Stimulated activated CD4-positive, alpha-beta T cell treated with anti-CD3 and anti-CD28 coated beads, Interleukin-15, amount 100 ng/mL, for 1 hour (primary cell): ENCODE measurements at regions not wholly inside any gene's neighbourhood (a gene's known extent, or its start where the extent isn't known, plus 50 kb on each side); places are given as distances from the start of the nearest gene placed in this dataset.

Source experiments
- DNase-seq, 2 donors: peaks; one replicate each; pipeline ENCODE4 v3.0.0-alpha.2; 2020; ENCODE audit warnings: low read depth in 1 of 2, low spot score in 1 of 2

DNA sequence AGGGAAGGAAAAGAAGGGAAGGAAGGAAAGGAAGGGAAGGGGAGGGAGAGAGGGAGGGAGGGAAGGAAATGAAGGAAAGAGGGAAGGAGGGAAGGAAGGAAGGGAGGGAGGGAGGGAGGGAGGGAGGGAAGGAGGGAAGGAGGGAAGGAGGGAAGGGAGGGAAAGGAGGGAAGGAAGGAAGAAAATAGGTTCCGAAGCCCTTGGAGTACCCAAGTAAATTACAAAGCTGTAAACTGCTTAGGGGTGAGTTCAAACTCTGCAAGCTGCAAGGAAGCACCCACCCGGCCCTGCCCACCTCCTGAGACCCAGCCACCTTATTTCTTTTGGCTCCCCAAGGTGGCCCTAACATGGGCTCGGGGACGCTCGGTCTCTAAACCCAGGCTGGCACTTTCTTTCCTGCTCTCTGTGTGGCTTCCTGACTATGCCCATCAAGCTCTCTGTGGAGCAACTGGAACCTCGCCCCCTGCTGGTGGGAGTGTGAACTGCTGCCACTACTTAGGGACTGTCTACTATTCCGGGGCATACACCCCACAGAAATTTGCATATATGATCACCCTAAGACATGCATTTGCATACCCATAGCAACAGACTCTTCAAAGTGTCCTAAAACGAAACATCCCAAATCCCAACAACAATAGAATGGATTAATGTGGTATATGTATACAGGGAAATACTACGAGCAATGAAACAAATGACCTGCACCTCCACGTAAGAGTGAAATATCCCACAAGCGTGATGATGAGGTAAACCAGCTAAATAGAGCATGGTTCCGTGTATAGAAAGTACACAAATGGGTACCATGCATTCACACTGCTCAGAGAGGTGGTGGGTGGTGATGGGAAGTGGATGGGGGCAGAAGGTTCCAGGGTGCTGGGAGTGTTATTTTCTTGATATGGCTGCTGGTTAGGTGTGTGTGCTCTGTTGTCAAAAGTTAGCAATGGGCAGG lies 151.7 kb upstream of the TBL1X start:
- peak; percentile 50 to 63 for DNase-seq

DNA sequence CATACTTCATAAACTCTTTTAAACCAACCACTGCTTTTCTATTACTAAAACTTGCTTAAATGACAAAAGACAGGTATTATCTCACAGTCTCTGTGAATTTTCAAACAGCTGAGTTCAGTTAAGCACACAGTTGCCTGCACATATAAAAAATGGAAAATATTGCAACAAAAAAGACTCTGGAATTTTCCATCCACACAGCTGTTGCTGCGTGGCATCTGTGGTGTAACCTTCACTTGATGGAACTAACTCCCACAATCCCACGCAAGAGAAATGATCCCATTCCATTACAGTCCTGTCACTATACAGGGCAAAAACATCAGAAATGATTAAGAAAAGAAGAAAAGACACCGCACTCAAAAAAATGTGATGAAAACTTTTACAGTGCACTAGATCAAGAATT lies 149.8 kb upstream of the TBL1X start:
- no peak for DNase-seq

DNA sequence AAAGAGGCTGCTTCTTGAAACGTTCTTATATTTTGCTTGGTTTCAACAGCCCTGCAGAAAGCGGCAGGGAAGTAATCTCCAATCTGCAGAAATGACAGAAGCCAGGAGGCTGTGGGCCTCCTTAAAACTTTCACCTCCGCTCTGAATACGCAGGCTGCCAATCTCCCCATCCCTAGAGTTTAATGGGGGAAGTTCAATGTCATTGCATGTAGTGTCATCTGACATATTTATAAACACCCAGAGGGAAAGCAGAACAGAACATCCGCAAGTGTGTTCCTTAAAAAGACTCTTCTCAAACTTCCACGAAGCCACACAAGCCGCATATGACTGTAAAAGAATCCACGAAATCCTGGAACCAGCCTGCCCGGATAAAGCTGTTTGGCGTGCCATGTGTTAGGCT lies 148.8 kb upstream of the TBL1X start:
- no peak for DNase-seq

DNA sequence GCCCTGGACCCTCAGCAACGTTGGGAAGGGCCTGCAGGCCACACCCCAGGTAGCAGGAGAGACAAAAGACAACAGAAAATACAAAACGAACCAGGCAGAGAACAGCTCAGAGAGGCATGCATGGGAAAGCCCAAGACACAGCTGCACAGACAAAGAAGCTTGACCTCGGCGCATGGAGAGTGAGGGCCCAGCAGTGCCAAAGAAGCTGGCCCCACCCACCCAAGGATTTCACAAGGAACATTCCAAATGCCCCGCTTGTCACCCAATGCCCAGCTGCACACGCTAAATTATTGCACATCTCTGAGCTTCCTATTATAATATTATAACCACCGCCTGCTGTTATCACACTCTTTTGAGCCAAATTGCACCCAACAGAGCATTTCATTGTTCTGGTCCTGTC lies 147.7 kb upstream of the TBL1X start:
- DNase-seq, result no peak

DNA sequence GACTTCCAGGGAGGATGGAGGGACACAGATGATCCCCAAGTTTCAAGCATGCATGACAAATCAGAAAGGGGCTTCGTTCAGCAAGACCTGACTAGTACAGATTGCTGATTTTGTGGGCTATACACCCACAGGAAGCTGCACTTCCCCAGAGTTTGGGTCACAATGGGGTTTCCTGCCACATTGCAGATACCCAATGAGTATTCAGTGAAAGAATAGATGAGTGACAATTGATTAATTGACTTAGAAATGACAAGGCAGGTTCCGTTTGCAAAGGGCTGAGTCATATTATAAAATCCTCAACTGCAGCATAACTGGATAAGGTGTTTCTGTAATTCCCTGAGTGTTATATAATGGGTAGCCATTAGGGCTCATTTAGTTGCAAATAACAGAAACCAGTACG lies 146.6 kb upstream of the TBL1X start:
- no peak for DNase-seq

DNA sequence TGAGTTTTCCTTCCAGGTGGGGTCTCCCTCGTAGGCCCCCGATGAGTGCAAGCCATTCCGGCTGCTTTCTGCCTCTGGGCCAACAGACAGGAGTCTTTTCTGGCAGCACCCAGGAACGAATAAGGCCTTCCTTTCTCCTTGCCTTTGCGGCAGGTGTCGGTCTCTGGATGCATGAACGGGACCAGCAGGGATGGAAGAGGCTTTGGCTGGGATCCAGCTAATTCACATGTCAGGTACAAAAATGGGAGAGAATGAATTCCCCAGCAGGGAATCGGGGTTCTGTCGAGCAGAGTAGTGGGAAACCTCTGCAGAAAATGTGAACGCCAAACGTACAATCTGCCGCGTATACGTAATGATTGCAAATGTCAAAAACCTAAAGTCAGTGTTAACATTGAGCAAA lies 146.1 kb upstream of the TBL1X start:
- no peak for DNase-seq

DNA sequence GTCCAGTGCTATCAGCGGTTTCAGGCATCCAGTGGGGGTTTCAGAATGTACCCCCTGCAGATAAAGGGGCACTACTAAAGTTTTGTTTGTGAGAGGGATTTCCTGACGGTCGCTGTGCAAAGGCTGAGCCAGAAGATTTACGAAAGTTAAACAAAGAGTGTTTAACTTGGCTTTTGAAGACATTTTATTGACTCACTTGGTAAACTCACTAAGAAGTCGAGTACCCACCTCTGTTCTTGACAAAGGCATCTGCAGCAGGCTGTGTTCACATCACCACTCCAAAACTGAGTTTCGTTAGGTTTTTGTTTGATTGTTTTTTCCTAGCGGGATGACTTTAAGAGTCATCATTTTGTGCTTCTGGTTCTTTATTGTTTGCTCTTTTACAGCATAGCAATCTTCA lies 143.9 kb upstream of the TBL1X start:
- DNase-seq, result no peak

DNA sequence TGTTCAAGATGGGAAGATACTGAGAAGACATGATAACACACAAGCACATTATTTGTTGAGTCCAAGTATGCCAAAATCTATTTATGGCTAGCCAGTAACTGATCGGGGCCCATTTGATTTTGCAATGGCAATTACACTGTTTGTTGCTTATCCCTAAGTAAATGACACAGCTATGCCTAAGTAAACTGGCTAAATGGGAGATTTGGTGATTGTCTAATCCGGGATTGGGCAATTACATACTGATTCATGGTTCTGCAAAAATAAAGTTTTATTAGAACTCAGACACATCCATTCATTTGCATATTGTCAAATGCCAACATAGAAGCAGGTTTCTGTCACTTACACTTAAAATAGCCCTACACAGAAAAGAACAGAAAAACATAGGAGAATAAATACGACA lies 140.2 kb upstream of the TBL1X start:
- no peak for DNase-seq

DNA sequence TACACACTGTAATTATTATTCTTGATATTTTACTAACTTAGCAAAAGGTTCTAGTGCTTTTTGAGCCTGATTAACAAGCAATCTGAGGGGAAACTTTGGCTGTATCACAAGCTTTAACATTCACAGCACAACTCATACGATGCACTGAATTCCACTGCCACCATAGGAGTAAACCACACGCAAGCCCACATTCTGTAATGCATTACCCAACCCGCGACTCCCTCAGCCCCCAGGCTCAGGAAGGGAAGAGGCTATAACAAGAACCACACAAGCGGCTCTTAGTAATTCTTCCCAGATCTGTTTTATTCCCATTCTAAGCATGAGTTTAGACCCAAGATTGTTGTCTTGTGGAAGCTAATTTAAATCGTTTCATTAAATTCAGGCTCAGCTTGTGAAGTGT lies 138.5 kb upstream of the TBL1X start:
- no peak for DNase-seq

DNA sequence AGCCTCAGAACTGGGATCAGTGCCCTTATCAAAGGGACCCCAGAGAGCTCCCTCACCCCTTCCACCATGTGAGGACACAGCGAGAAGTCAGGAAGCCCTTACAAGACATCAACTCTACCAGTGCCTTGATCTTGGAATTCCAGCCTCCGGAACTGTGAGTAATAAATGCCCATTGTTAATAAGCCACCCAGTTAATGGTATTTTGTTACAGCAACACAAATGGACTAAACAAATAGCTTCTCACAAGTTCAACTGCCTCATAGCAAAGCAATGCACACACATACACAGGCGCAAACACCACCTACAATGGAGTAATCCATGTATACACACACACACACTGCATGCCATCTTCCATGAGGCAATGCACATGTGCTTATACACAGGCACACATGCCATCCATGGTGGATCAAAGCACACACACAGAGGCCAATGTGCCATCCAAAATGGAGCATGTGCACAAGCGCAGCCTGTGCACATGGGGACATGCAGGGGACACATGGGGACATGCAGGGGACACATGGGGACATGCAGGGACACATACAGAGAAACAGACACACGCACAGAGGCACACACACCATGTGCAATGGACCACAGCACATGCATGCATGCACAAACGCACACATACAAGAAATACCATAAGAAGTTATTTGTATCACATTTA lies 137.6 kb upstream of the TBL1X start:
- no peak for DNase-seq

DNA sequence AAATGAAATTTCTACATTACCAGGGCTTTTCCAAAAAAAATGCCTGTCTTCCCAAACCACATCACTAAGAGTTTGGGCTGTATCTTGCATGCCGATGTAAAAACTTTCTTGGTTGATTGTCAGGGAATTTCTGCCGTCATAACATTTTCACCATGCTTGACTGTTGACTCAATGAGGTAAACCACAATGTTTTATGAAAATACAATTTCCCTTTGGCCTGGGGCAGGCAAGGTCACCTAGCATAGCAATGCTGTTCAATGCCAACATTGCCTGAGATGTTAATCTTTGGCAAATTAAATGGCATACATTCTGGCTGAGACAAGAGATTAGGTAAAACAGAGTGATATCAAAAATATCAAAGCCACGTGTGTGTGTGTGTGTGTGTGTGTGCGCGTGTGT lies 137.1 kb upstream of the TBL1X start:
- DNase-seq, result no peak

DNA sequence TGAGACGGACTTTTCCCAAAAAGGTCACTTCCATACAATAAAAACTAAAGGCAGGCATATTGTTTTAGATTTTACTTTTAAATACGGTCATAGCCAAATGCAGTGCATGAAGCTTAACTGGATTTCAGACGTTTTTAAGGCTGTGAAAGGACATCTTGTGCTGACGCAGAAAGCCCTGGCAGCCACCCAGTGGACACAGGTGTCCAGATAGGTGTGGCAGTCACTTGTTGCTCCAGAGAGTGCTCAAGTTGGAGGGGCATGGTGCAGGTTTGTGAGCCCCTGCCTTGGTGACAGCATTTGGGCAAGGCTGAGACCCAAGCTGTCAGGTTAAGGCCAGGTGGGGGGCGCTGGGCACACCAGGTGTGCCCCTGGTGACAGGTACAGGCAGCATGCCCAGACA lies 135.8 kb upstream of the TBL1X start:
- DNase-seq, result no peak

DNA sequence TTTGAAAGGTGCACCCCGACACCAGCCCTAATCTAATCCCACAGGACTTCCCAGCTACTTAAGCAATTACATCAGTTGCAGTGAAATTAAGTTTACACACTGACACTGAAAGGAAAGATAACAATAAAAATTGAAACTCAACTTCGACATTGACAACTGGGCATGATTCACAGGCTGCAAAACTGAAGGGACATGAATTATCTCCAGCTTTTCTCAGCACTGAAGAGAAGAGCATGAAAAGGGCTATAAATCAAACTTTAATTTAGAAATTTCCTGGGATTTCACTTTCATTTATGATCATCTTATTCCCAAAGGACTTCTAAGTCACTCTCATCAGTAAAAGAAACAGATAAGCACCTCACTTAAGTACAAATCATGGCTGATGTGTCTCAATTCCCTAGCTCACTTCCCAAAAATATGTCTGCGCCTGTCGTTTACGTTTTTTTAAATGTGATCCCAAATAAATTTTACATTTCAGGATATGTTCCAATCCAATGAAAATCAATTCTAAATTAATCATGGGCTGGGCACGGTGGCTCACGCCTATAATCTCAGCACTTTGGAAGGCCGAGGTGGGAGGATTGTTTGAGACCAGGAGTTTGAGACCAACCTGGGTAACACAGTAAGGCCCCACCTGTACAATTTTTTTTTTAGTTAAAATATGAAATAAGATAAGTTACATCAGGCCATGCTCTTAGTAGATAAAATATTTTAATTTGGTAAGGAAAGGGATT lies 134.4 kb upstream of the TBL1X start:
- DNase-seq, result no peak

DNA sequence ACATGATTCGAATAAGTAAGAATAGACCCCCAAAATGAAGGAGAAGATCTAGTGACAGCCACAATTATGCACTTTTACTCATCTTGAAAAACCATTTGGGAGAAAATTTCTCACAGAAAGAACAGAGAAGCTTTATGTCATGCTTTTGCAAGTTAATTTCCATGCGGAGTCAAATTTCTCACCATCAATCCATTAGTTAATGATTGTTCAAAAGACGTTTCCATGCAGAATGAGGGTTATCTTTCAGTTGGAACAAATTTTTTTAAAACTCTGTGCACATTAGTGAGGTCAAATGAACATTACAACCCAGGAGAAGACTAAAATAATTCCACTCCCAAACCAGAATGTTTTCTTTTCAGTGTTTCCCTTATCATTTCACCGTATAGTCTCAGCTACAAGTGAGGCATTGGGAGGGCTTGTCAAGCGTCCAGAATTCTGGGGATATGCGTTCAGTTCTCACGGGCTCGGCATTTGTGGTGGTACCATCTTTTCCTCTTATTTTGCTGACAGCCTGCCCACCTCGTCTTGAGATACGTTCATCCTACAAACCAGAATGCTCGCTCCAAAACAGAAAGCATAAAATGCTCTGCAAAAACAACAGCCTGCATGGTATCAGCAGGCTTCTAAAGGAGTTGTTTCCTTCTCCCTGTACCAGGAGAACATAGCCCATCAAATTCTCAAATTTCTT lies 130.8 kb upstream of the TBL1X start:
- DNase-seq, result no peak

DNA sequence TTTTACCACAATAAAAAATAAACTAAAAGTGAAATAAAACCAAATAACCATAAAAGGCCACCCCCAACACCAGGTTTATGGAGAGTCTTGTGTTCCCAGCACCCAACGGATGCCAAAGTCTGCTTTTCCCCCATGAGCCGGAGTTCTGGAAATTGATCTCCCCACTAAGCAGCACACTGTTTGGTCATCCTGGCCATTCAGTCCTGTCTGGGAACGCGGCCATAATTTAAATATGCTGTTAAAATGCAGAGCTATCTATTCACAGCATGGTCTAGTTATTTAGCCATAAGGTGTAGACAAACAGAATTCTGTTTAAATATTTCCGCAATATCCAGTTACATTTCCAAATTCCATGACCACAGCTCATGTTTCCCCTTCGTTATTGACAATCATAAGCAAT lies 129.6 kb upstream of the TBL1X start:
- DNase-seq, result no peak

DNA sequence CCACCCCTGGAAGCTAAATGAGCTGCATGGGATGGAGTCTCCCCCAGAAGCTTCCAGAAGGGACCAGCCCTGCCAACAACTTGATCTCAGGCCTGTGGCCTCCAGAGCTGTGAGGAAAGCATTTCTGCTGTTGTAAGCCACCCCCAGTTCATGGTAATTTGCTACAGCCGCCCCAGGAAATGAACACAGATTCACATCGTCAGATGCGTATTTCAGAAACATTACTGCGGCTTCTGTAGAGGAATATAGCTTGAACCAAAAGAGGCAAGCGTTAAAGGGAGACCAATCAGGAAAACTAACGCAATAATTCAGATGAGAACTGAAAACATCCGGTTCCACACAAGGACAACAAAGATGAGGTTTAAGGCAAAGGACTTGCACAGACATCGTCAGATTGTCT lies 128.4 kb upstream of the TBL1X start:
- no peak for DNase-seq

DNA sequence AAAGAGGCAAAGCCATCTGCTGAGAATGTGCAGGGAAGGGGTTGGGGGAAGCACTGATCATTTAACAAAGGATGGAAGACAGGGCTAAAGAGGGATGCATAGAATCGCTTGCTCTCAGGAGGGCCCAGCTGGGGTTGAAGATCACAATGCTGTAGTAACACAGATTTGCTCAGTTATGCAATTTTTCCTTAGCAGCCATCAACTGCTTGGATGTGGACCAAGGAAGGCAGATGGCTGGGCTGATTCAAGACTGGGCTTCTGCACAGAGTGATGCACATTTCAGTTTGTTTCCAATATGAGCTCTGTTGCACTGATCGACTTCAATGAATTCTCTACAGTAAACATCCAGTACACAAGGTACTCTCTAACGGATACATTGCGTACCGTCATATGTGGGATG lies 127.8 kb upstream of the TBL1X start:
- DNase-seq, result no peak

DNA sequence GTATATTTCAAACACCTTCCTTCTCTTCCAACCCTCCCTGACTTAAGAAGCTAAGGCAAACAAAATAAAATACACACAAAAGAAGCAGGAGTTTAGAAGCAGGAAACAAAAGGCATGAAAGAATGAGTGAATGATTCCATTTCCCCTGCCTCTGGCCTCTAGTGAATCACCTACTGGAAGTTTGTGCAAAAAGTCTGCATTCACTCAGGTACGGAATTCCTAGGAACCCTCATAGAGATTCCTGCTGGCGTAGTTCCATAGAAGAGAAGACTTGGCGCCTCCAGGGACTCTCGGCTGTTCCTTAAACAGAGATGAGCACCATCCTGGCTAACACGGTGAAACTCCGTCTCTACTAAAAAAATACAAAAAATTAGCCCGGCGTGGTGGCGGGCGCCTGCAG lies 125.9 kb upstream of the TBL1X start:
- no peak for DNase-seq

DNA sequence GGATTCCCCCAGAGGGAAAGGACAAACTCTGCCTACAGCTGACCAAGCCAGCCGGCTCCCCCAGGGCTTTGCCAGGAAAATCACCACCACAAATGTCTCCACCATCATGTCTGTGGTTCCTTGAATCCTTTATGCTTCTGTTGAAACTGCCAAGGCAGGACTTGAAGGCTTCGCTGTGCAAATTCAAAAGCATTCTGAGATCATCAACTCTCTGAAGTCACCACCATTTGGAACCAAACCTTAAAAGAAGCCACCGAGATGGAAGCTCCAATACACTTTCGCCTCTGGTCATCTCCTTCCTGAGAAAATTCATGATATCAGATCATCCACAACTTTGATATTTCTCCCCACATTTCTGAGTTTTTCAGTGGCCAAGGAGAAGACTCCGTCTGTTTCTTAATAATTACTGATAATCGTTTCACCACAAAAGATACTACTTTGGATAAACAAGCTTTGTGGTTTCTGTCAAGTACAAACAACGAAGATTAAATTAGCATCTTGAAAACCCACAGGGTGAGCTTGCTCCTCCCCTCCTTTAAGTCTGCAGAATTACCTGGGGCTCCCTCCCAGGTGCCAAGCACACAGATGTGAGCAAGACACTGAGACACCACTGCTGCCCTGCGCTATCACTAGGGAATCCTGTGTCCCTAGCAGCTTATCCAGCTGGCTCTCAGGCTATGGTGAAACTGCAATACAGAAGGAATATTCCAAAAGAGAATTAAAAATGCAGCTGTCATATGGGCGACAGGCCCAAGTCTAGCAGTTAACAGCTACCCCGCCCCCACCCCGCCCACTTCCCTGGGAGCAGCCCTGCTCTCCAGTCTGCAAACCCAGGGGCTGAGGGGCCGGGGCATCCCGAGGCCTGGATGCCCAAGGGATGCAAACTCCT lies 125.0 kb upstream of the TBL1X start:
- DNase-seq, result no peak

DNA sequence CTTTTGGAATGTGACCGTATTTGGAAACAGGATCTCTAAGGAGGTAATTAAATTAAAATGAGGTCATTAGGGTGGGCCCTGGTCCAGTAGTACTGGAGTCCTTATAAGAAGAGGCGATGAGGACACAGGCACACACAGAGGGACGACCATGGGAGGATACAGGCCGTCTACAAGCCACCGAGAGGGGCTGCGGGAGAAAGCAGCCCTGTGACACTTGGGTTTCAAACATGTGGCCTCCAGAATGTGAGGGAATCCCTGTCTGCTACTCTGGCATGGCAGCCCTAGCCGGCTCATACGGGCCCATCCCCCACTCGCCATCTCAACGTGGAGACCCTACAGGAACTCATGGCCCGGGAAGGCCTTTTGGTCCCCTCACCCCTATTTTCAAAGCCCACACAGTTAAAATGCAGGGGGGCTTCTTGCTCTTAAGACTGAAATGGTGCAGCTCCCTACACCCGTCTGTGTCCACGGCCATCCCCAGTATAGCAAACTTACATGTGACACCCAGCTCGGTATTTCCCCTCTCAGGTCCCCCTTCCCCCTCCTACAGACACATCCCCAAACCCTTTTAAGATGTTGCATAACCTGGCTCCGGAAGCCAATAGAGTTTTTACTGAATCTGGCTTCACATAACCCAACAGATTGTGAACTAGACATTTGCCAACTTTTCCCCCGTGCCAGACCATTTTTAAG lies 124.1 kb upstream of the TBL1X start:
- no peak for DNase-seq
